ENCODE measurements at regions not wholly inside any gene's neighbourhood (a gene's known extent, or its start where the extent isn't known, plus 50 kb on each side); places are given as distances from the start of the nearest gene placed in this dataset.

GRCh38 chr3:177429079-177429478 lies 231.8 kb upstream of the TBL1XR1 start:
- H3K9me3 ChIP-seq (ENCODE audit: low read depth) = no peaks in the 10 kb centered on the region
- no peak overlapping the region for H3K27ac ChIP-seq
- no peak overlapping the region for H3K4me3 ChIP-seq
- H3K36me3 ChIP-seq = no peaks in the 10 kb centered on the region
- H3K4me1 ChIP-seq (ENCODE audit: low read depth) = peaks cover 26% of the 10 kb centered on the region
- DNase-seq (ENCODE audit: low read depth in 1 of 2, low spot score in 1 of 2) = no peak
- TF ChIP-seq CTCF (IDR thresholded peaks at IDR 0.05; ENCODE audit: low read depth, low read length) = no peak
- no peaks in the 10 kb centered on the region for H3K27me3 ChIP-seq

GRCh38 chr3:177429771-177430170 lies 232.5 kb upstream of the TBL1XR1 start:
- no peak overlapping the region for H3K27ac ChIP-seq
- H3K4me1 ChIP-seq (ENCODE audit: low read depth) = peaks cover 26% of the 10 kb centered on the region
- no peaks in the 10 kb centered on the region for H3K27me3 ChIP-seq
- TF ChIP-seq CTCF (IDR thresholded peaks at IDR 0.05; ENCODE audit: low read depth, low read length) = no peak
- no peaks in the 10 kb centered on the region for H3K36me3 ChIP-seq
- no peak for DNase-seq (ENCODE audit: low read depth in 1 of 2, low spot score in 1 of 2)
- no peaks in the 10 kb centered on the region for H3K9me3 ChIP-seq (ENCODE audit: low read depth)
- no peak overlapping the region for H3K4me3 ChIP-seq

- peaks cover 26% of the 10 kb centered on the region for H3K4me1 ChIP-seq (ENCODE audit: low read depth)
- DNase-seq (ENCODE audit: low read depth in 1 of 2, low spot score in 1 of 2) = no peak
- H3K9me3 ChIP-seq (ENCODE audit: low read depth) = no peaks in the 10 kb centered on the region
- no peak overlapping the region for H3K27ac ChIP-seq
- no peak for TF ChIP-seq CTCF (IDR thresholded peaks at IDR 0.05; ENCODE audit: low read depth, low read length)
- no peaks in the 10 kb centered on the region for H3K27me3 ChIP-seq
- H3K36me3 ChIP-seq = no peaks in the 10 kb centered on the region
- no peak overlapping the region for H3K4me3 ChIP-seq
These were observed 233.4 kb upstream of the TBL1XR1 start for GRCh38 chr3:177430653-177431052.

GRCh38 chr3:177431525-177432176 lies 234.4 kb upstream of the TBL1XR1 start:
- peak; percentile 42 to 65 for DNase-seq (ENCODE audit: low read depth in 1 of 2, low spot score in 1 of 2)
- H3K9me3 ChIP-seq (ENCODE audit: low read depth) = no peaks in the 10 kb centered on the region
- TF ChIP-seq CTCF (IDR thresholded peaks at IDR 0.05; ENCODE audit: low read depth, low read length) = no peak
- H3K27me3 ChIP-seq = no peaks in the 10 kb centered on the region
- no peaks in the 10 kb centered on the region for H3K36me3 ChIP-seq
- H3K4me3 ChIP-seq = no peak overlapping the region
- H3K27ac ChIP-seq = no peak overlapping the region
- H3K4me1 ChIP-seq (ENCODE audit: low read depth) = peaks cover 26% of the 10 kb centered on the region

- no peaks in the 10 kb centered on the region for H3K27me3 ChIP-seq
- H3K36me3 ChIP-seq = no peaks in the 10 kb centered on the region
- no peaks in the 10 kb centered on the region for H3K9me3 ChIP-seq (ENCODE audit: low read depth)
- H3K4me1 ChIP-seq (ENCODE audit: low read depth) = peaks cover 17% of the 10 kb centered on the region
- TF ChIP-seq CTCF (IDR thresholded peaks at IDR 0.05; ENCODE audit: low read depth, low read length) = no peak
- no peak overlapping the region for H3K27ac ChIP-seq
- DNase-seq (ENCODE audit: low read depth in 1 of 2, low spot score in 1 of 2) = no peak
- H3K4me3 ChIP-seq = no peak overlapping the region
These were observed 238.0 kb upstream of the TBL1XR1 start for GRCh38 chr3:177435301-177435700.
